NCI-H446 (cell line): ENCODE measurements at regions not wholly inside any gene's neighbourhood (a gene's known extent, or its start where the extent isn't known, plus 50 kb on each side); places are given as distances from the start of the nearest gene placed in this dataset.
"Not testable (repeated sequence)": the region's sequence is repeated elsewhere in the genome, so short reads cannot be mapped to it uniquely, and the experiment has no call there.

Experiments
- DNase-seq, 2 experiments: peaks; one replicate each; lab custom pipeline; 2025; lab: John Stamatoyannopoulos, UW

GRCh38 chr9:95784318-95784717 is 91.2 kb upstream of the ERCC6L2 start:
- DNase-seq = no peak

- DNase-seq = no peak
Observed at GRCh38 chr9:95783426-95783975, 92.0 kb upstream of the ERCC6L2 start.

DNA sequence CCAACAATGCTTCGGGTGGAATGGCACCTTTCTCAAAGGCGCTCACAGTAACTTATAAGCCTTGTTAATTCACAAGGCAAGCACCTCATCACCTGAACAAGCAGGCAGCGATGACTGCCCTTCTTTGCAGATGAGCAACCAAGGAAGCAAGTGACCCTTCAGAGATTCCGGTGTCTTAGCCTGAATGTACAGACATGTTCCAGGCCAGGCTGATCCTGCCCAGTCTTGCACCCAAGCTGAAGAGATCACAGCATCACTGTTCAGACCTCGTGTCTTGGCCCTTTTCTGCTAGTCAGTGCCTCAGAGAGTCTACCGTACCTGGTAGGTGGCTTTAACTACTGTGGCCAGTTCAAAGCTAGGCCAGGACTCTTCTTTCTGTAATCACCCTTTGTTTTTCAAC is 94.7 kb upstream of the ERCC6L2 start:
- no peak for DNase-seq

DNA sequence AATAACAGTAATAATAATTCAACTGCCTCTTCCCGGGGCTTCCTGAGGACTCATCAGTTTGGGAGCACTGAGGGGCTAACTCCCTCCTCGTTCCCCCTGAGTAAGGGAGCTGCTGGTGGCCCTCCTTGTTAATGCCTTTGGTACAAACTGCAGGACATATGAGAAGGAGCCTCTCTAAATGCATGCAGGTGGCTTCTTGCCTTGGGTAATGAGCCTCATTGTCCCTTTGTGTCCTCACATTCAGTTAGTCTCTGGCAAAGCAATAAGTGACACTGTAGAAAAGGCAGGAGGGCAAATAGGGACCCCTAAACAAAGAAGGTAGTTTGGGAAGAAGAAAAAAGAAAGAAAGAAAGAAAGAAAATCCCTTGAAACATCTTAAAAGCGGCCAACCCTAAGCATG is 95.4 kb upstream of the ERCC6L2 start:
- no peak for DNase-seq

- not testable (repeated sequence) for DNase-seq
Observed at GRCh38 chr9:95779597-95779996, 95.9 kb upstream of the ERCC6L2 start.

DNA sequence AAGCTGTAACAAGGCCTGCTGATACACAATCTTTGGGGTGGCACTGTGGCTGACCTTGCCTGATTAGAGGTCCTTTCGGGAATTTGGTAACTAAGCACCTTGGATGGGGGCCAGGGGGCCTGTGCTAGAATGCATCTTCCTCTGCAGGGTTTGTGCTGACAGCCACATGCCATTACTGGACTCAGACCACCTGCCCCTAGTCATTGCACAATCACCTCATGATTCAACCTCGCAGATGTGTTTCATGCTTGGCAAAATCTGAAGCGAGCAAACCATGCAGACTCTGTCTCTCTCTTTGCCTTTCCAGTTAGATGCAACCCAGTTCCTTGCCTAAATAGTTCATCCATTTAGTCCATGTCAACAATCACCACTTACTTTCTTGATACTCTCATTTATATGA is 96.5 kb upstream of the ERCC6L2 start:
- DNase-seq = no peak

DNA sequence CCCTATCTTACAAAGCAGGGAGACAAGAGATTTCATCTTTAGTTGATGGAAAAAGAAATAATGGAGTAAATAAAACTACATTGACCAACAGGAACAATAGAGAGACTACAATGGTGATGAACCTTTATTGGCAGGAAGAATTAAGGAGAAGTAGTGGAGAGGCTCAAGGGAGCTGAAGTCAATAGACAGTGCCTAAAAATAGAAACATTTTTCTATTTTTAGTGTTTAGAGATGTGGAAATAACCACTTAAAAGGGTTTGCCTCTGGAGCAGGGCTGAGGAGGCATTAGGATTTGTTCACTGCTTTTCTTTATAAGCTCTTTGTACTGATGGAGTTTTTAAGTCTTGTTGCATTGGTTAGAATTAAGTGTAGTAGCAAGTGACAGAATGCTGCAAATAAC is 98.4 kb upstream of the ERCC6L2 start:
- DNase-seq = no peak

GRCh38 chr9:95776176-95776575 is 99.3 kb upstream of the ERCC6L2 start:
- DNase-seq = no peak

DNA sequence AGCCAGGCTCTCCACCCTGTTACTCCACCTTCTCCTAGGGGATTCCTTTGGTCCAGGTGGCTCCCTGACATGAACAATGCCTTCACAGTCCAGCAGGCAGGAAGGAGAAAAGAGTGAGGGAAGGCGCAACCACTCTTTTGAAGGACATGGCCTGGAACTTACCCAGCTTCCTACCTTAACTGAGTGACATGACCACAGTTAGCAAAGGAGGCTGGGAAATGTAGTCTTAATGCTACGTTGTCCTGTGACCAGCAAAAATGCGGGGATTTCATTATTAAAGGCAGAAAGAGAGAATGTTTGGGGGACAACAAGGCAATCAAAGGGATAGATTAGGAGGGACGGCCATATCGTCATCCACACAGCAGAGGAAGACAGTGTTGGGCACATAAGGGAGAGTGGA is 100.3 kb upstream of the ERCC6L2 start:
- DNase-seq = no peak

DNA sequence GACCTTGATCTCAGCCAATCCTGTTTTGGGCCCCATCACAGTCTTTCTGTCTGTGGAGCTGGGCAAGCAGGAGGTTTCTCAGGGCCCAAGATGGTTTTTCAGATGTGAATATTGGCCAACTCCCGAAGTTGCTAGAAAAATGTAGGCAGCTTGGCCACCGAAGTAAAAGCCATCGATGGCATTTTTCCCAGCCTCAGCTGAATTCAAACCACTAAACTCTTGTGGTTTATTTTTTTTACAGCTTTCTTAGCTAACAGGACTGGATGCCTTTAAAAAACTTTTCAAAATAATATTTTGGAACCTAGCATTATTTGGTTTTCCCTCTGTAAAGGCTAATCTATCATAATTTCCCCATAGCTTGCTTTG is 102.5 kb upstream of the ERCC6L2 start:
- no peak for DNase-seq

GRCh38 chr9:95772320-95773052 is 103.0 kb upstream of the ERCC6L2 start:
- no peak for DNase-seq

DNA sequence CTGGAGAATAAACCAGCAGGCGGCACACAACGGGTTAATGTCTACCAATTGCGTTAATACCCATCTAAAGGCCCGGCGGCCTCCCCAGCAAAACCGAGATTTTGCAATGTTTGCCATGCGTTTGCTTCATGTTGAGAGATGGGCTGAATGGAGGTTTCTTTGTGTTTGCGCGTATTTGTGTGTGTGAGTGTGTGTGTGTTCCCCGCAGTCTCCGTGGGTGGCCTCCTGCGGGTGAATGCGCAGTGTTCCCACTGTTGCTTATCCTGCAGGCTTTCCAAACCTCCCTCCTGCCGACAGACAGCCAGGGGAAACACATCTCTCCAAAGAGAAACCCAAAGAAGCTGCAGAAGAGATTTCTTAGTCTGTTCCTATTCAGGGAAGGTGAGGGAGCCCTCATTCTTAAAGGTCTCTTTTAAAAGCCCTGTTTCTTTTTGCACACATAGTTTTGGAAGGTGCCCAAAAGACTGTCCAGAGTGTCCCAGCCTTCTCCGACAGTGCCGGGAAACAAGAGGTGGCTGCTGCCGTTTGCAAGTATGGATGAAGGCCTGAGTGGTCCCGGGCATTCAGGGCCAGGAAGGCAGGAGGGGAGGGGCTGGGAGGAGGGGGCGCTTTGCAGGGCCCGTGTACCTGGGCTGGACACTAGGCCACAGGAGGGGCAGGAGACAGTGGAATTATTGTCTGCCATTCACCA is 103.8 kb upstream of the ERCC6L2 start:
- DNase-seq = no peak

GRCh38 chr9:95770653-95771131 is 104.8 kb upstream of the ERCC6L2 start:
- no peak for DNase-seq

- DNase-seq = no peak
Observed at GRCh38 chr9:95769909-95770433, 105.5 kb upstream of the ERCC6L2 start.

GRCh38 chr9:95769473-95769872 is 106.0 kb upstream of the ERCC6L2 start:
- DNase-seq = no peak

- DNase-seq = no peak
Observed at GRCh38 chr9:95766906-95767305, 108.6 kb upstream of the ERCC6L2 start.

DNA sequence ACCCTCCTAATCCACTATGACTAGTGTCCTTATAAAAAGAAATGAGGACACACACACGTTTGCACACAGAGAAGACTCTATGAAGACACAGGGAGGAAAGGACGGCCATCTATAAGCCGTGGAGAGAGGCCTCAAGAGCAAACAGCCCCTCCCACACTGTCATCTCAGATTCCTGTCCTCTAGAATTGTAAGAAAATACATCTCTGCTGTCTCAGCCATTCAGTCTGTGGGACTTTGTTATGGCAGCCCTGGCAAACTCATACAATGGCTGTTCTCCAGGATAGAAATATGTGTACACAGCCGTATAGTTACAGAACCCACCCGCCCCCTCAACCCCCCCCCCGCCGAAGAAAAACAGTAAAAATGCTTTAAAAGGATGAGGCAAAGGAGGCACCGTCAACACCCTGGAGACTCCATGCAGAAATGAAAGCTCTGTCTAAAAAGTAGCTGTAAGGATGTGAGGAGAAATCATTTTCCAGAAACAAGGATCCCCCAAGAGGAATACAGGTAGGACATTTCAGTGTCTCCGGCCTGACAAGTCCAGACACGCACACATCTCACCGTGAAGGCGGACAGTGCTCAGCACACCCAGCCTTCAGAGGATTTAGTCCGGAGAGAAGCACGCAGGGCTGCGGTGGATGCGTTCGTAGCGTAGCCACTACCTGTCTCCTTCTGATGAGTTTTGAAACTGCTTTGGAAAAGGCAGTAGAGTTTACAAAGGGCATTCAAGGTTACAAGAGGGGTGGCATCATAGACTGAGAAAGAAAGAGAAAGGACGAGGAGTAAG is 110.8 kb upstream of the ERCC6L2 start:
- DNase-seq = no peak

DNA sequence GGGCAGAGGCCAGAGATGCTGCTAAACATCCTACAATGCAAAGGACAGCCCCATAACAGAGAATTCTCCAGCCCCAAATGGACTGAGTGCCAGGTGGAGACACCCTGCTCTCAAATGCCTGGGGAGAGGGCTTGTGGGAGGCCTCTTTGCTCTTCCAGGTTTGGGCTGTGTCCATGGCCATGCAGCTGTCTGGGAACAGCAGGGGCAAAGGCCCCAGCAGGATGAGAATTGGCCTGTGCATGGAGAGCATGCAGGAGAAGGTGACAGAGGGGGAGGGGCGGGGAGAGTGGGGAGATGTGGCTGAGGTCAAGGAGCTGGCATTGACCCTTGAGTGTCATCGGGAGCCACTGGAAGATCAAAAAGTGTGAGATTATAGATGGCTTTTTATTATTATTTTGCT is 111.5 kb upstream of the ERCC6L2 start:
- DNase-seq = no peak

DNA sequence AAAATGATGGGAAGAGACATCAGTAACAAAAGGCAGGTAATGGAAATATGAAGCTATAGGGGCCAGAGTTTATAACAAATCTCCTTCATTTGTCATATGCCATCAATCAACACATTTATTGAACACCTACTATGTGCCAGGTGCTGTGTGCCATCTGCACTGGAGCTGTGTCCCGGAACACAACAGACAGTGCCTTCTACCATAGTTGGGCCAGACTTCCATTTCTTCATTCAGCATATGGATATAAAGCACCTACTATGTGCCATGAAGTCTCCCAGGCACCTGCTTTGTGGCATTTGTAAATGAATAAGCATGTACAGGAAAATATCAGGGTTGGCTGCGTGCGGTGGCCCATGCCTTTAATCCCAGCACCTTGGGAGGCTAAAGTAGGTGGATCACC is 112.5 kb upstream of the ERCC6L2 start:
- DNase-seq = no peak

- no peak for DNase-seq
Observed at GRCh38 chr9:95762322-95762721, 113.2 kb upstream of the ERCC6L2 start.

- DNase-seq = no peak
Observed at GRCh38 chr9:95760791-95761190, 114.7 kb upstream of the ERCC6L2 start.

DNA sequence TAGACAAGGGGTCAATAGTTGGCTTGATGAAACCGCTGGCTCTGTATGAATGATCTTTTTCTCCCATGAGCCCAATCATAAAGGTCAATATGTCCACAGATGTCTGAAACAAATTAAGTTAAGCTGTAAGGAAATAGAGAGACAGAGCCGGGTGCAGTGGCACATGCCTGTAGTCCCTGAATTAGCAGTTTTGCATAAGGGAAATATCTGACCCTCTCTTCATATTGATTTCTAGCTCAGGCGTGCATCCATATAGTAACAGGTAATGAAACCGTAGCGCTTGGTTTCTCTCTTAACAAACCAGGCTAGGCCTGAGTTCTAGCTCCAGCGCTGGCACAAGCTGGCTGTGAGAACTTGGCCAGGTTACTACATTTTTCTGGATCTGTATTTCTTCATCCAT is 118.1 kb upstream of the ERCC6L2 start:
- no peak for DNase-seq
